Muscle of arm (tissue), 1 donor: ENCODE measurements at regions not wholly inside any gene's neighbourhood (a gene's known extent, or its start where the extent isn't known, plus 50 kb on each side); places are given as distances from the start of the nearest gene placed in this dataset.
A peak's percentile ranks its signal among the peaks of the same experiment; 100 is the strongest.

Experiments used
- DNase-seq: peaks from one replicate; pipeline ENCODE4 v3.0.0-alpha.2; 2013

GRCh38 chr10:78937393-78937792 lies 131.4 kb upstream of the ZMIZ1 start:
- DNase-seq, result no peak

DNA sequence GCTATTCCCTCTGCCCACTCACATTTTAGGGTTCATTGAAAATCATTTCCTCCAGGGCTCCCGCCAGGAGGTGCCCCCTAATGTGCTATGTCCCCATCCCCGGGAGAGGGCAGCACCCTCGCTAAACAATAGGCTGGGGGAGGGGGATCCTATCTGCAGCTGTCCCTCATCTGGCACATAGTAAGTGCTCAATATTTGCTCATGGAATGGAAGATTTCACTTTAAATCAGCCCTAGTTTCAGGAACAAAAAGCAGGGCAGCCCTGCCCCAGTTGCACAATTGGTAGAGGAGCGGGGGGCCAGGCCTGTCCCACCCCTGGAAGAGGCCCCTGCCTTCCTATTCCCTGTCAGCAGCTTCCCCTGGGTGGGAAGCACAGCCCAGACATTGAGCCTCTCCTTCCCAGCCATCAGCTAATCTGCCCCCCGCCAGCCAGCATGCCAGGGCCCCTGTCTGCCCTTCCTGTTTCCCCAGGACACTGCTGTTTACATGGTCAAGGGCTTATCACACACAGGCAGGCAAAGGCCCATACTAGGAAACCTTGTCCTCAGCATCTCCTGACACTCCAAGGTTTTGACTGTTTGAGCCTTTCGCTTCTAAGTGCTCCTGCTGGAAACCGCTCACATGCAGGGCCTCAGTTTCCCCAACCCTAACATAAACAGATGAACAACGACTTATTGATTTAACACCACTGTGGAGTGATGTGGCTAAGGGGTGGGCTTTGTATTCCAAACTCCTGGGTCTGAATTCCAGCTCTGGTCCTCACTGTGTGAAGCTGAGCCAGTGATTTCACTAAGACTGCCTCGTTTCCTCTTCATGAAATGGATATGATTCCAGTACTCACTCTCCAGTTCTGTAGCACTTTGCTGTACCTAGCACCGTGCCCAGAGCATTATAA lies 130.7 kb upstream of the ZMIZ1 start:
- no peak for DNase-seq

DNA sequence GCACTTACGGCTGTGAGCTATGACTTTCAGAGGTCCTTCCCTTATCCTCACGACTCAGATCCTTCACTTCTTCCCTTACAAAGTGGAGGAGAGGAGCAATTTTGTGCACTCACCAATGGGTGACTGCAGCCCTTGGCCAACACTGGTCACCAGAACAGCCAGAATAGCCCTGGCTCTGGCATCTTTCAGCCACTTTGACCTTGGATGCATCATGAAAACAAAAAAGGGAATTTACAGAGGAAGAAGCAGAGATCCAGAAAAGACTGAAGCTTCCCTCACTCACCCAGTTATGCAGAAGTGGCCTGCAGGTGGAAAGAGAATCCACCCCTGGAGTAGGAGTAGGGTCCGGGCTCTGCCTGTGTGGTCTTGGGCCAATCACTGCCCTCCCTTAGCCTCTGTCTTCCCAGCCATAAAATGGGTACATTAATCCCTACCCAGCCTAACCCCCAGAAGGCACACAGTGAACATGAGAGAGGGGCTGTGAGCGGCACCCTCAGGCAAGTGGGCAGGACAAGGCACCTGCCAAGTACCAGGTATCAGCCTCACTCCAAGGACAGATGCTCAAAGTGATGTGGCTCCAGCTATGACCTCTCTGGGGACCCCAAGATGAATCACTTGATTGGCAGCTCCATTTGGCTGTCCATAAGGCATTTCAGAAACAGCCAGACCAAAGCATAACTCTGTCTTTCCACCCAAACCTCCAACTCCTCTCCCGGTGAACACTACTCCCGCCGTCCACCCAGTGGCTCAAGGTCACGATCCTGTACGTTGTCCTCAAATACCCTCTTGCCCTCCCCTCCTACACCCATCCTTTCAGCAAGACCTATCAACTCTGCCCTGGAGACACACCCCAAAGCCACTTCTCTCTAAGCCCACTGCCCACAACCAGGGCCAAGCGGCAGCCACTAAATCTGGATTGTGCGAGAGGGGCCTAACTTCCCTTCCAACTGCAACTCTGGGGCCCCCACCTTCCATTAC lies 129.8 kb upstream of the ZMIZ1 start:
- DNase-seq, result no peak

DNA sequence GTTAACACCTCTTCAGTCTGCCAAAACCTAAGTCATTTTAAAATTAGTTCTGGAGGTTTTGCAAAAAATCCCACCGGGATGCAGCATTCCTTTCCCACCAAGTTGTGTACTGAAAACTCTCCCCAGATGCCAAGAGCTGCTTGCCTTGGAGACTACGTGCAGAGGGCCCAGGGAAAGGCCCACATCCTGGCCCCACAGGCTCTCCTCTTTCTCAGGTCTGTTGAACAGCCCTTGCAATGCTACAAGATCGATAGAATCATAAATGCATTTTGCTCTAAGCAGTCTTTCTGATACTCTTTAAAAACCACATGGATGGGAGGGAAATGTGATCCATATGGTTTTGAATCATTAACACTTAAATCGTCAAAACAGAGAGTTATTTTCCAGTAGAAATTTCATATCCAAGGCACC lies 126.7 kb upstream of the ZMIZ1 start:
- DNase-seq, result no peak

- peak; percentile 88 for DNase-seq
Observed at GRCh38 chr10:78944723-78945312, 123.9 kb upstream of the ZMIZ1 start.

- DNase-seq, result no peak
Observed at GRCh38 chr10:78945838-78946237, 122.9 kb upstream of the ZMIZ1 start.

GRCh38 chr10:78947226-78947625 lies 121.5 kb upstream of the ZMIZ1 start:
- DNase-seq, result no peak

DNA sequence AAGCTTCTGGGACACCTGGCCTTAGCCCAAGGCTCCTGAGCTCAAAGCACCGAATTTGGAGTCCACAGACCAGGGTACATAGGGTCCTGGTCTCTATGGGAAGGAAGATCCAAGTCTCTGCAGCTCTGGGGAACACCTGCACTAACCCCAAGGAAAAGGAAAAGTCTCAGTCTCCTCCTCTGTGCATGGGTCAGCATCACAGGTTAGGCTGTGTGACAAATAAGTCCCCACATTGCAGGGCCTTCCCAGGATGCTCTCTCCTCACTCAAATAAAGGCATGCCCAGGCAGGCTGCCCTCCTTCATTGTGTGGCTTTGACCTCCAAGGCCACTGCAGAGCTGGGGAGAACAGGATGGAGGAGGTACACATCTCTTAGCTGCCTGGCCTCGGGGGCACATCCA lies 121.0 kb upstream of the ZMIZ1 start:
- no peak for DNase-seq

DNA sequence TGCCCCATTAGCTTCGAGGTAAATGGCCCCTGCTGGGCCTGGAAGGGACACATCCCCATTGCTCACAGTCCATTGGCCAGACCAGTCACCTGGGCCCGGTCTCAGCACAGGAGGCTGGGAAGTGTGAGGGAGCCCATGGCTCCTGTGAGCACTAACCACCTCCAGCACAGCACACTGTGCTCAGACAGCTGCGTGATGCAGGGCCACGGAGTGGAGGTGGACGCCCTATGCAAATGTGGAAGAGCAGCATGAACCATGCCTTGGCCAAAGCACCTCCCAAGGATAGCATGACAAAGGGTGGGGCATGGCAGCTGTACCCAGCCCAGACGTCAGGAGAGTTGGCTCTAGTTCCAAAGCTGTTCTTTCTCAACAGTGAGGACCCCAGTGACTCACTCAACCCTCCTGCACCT lies 120.1 kb upstream of the ZMIZ1 start:
- no peak for DNase-seq

- no peak for DNase-seq
Observed at GRCh38 chr10:78950656-78951587, 117.8 kb upstream of the ZMIZ1 start.

DNA sequence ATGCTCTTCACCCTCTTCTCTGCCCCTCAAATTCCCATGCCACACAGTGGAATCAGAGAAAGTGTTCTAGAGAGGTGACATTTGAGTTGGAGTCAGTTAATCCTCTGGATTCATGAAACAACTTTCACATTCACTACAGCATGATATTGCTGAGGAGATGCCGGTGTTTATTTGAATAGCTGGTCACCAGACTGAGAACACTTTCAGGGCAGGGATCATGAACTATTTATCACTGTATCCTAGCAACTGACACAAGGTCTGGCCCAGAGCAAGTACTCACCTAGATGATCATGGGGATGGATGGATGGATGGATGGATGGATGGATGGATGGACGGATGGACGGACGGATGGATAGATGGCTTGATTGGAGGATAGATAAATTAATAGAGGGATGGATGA lies 116.7 kb upstream of the ZMIZ1 start:
- no peak for DNase-seq

GRCh38 chr10:78952686-78953085 lies 116.1 kb upstream of the ZMIZ1 start:
- DNase-seq, result peak; percentile 74

- peak; percentile 77 for DNase-seq
Observed at GRCh38 chr10:78953113-78953798, 115.5 kb upstream of the ZMIZ1 start.

- DNase-seq, result no peak
Observed at GRCh38 chr10:78953799-78954297, 114.9 kb upstream of the ZMIZ1 start.

DNA sequence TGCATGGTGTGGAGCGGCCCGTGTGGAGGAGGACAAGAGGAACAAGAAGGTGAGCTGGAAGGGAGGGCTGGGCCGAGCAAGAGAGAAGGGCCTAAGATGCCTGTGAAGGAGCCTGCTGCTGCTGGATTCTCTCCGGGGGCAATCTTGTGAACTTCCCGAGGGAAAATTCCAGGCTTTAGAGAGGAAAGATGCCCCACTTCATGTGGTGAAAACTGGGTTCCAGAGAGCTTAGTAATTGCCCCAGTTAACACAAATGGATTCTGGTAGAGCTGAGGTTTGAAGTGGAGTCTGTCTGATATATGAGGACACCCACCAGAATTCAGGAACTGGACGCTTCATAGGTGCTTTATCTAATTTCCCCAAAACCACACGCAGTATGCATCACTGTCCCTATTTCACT lies 114.1 kb upstream of the ZMIZ1 start:
- DNase-seq, result no peak

DNA sequence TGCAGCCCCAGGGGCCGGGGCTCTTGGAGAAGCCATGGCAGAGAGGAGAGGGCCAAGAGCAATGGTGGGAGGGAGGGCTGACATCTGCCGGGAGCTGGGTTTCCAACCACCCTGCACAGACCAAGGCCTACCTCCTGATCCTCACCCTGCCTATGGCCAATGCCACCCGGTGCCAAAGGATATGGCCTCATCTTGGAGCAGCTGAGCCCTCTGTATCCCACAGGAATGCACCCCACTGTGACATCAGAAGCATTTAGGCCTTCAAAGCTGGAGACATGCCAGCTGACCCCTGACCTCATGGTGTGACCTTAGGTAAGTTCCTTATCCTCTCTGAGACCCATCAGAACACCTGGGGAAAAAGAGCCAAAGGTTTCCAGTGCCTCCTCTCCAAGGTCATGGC lies 113.6 kb upstream of the ZMIZ1 start:
- DNase-seq, result no peak

- DNase-seq, result no peak
Observed at GRCh38 chr10:78956391-78956790, 112.4 kb upstream of the ZMIZ1 start.

DNA sequence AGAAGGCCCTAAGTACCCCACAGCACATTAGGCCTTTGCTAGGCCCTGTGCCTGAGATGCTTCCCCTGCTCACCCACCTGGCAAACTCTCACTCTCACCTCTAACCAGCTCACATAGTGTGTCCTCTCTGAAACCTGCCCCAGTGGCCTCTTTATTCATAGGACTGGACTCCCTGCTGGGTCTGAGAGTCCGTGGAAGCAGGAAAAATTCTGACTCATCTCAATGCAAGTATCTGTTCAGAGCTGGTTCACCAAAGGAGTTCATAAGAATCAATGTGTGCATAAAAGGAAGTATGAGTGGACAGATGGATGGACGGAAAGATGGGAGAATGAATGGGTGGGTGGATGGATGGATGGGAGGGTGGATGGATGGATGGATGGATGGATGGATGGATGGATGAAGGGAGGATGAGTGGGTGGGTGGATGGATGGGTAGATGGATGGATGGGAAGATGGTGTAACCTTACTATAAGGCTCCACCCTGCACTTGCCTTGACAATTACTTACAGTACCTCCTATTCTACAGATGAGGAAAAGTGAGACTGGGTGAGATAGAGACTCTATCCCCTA lies 111.2 kb upstream of the ZMIZ1 start:
- no peak for DNase-seq

DNA sequence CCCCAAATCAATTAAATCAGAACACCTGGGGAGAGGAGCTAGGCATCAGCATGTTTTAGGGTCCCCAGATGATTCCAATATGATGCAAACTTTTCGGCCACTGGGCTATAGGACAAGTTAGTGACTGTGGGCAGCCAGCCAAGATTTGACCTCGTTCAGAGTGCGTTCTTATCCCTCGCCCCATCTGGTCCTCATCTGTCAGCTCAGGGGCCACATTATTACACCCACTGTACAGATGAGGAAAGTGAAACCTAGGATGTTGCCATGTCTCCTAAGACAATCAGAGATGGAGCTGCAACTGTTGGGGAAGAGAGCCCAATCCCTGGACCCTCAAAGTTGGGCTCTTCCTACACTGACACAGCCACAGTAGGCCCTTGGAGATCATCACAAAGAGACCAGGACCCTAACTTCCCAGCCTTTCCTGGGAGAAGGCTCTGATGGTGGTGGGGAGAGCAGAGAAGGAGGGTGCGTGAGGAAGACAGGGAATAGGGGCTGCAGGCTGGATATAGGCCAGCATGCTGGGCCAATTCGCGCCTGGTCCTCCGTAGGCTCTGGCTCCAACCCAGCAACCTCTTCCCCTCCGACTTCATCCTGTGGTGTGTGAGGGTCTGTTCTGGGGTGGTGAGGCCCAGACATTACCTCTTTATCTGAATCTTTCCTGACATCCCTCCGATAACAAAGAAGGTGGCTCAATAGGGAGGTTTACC lies 109.4 kb upstream of the ZMIZ1 start:
- no peak for DNase-seq
